Left ventricle myocardium inferior (tissue), 1 donor: ENCODE measurements at regions not wholly inside any gene's neighbourhood (a gene's known extent, or its start where the extent isn't known, plus 50 kb on each side); places are given as distances from the start of the nearest gene placed in this dataset.

Experiments
- DNase-seq: peaks from one replicate; pipeline ENCODE4 v3.0.0-alpha.2; 2020
- H3K27ac ChIP-seq: fragments of 200-600 bp; replicated peaks from 2 replicates; pipeline ENCODE4 v1.8.0; 2021
- H3K27me3 ChIP-seq: fragments of 200-600 bp; 2 replicates; pipeline ENCODE4 v1.8.0; 2021; ENCODE audit warnings: low read depth
- H3K36me3 ChIP-seq: fragments of 200-600 bp; 2 replicates; pipeline ENCODE4 v1.8.0; 2021
- H3K4me1 ChIP-seq: fragments of 200-600 bp; 2 replicates; pipeline ENCODE4 v1.8.0; 2021
- H3K4me3 ChIP-seq: fragments of 200-600 bp; 2 replicates; pipeline ENCODE4 v1.8.0; 2021; ENCODE audit warnings: mild to moderate bottlenecking, moderate library complexity
- H3K9me3 ChIP-seq: fragments of 200-600 bp; replicated peaks from 2 replicates; pipeline ENCODE4 v1.8.0; 2021
- CTCF ChIP-seq: fragments of 200-600 bp; IDR thresholded peaks from 2 replicates; pipeline ENCODE4 v1.8.0; 2021; ENCODE audit warnings: antibody characterized with exemption, mild to moderate bottlenecking, borderline replicate concordance
- intact Hi-C: fragments of 100-400 bp; cut with micrococcal nuclease; formaldehyde crosslinking; loops from one replicate; pipeline ENCODE4 v1.11.0; 2022
- donor health status: DM: no; HTN: yes; CAD: no; lungs with severe emphysema.

DNA sequence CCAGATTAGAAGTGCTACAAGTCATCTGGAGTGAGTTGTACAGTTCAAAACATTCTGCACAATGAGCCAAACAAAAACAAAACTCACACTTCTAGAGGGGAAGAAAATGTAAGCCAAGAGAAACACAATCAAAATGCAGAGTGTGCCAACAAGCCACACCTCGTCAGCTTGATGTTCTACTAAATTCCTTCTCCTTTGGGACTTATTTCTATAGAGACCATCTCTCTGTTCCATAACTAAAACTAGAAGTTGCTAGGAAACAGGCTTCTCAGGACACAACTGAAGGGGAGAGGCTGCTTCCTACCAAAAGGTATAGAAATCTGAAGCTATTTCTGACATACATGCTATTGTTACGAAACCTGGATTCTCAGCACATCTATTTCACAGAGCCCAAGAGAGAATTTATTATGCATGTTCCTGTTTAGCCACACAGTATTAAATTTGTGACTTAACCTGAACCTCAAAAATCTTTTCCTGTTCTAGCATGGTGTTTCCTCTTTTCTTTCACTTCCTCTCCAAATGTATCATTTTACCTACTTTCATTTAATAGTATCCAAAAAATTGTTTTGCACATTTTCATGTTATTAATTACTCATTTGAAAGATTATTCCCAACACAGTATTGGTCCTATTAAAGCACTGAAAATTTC, 211.4 kb upstream of the CCDC150 start:
- no peak for TF ChIP-seq CTCF
- Histone ChIP-seq H3K4me1 (peaks cover 27% of the 10 kb centered on the region), H3K27me3 (no peaks in the 10 kb centered on the region), H3K9me3 (peaks cover 6% of the 10 kb centered on the region), H3K4me3 (no peak overlapping the region), H3K27ac (peak overlapping the region; percentile 37), H3K36me3 (no peaks in the 10 kb centered on the region)
- DNase-seq, result no peak
- intact Hi-C loops, result loop anchor here (2.0 kb wide), 1 partner anchor 55 kb away; no protein-coding TSS in a partner anchor

DNA sequence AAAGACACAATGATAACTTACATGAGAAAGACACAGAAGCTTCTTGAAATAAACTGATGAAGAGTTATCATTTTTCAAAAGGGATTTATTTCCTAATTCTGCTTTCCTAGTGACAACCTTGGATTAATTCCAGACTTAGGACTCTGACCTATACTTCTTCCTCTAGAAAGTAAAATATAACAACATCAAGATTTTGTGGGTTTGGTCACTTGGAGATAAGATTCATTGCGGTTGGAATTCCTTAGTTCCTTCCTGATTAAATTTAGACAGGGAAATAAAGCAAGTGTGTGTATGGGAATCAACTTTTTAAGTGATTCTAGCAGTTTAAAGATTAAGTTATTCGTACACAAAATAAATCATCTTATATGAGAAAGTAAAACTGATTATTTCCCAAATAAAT, 208.4 kb upstream of the CCDC150 start:
- no peaks in the 10 kb centered on the region for H3K36me3 ChIP-seq
- no peak for DNase-seq
- peaks cover 55% of the 10 kb centered on the region for H3K4me1 ChIP-seq
- intact Hi-C loops, result no loop called here
- no peak overlapping the region for H3K4me3 ChIP-seq
- peaks cover 6% of the 10 kb centered on the region for H3K9me3 ChIP-seq
- no peak overlapping the region for H3K27ac ChIP-seq
- no peak for TF ChIP-seq CTCF
- no peaks in the 10 kb centered on the region for H3K27me3 ChIP-seq

DNA sequence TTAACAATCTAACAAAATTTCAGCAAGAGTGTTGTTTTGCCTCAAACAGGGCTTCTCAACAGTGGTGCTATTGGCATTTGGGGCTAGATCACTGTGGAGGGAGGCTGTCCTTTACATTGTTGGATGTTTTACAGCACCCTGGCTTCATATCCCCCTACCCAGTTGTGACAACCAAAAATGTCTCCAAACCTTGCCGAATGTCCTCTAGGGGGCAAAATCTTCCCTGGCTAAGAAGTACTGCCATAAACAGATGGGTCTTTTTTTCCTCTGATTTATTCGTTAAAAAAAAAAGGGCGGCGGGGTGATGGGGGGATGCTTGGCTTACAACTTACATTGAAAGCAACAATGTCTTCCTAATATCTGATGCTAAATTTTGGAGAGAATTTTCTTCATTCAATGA, 207.6 kb upstream of the CCDC150 start:
- intact Hi-C loops, result no loop called here
- peak; percentile 48 for TF ChIP-seq CTCF
- H3K27ac ChIP-seq, result no peak overlapping the region

GRCh38 chr2:196433116-196433515, 206.4 kb upstream of the CCDC150 start:
- peaks cover 53% of the 10 kb centered on the region for H3K4me1 ChIP-seq
- no peak for TF ChIP-seq CTCF
- intact Hi-C loops, result no loop called here
- no peaks in the 10 kb centered on the region for H3K36me3 ChIP-seq
- no peak overlapping the region for H3K4me3 ChIP-seq
- H3K9me3 ChIP-seq, result no peaks in the 10 kb centered on the region
- no peaks in the 10 kb centered on the region for H3K27me3 ChIP-seq
- peak overlapping the region; percentile 64 for H3K27ac ChIP-seq
- DNase-seq, result no peak

More for the DNA sequence above, 207.6 kb upstream of the CCDC150 start:
- Histone ChIP-seq H3K4me3 (no peak overlapping the region), H3K36me3 (no peaks in the 10 kb centered on the region), H3K4me1 (peaks cover 55% of the 10 kb centered on the region), H3K27me3 (no peaks in the 10 kb centered on the region), H3K9me3 (peaks cover 6% of the 10 kb centered on the region)
- DNase-seq, result no peak

DNA sequence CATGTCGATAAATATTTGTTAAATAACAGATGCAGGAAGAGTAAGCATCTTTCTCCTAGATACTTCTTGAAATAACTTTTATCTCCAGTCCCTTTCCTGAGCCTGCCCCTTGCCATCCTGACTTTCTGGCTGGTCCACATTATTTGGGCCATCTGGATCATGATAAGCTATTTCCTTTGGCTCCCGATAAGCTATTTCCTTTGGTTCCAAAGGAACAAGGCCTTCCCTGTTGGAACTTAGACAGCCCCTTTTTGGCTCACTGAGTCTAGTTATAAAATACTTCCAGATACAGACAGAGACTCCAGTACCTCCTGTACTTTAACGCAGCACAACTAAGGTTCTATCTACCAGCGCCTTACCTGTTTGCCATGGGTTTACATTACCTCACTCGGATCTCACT, 205.3 kb upstream of the CCDC150 start:
- H3K4me3 ChIP-seq, result no peak overlapping the region
- no peaks in the 10 kb centered on the region for H3K36me3 ChIP-seq
- intact Hi-C loops, result no loop called here
- TF ChIP-seq CTCF, result no peak
- no peaks in the 10 kb centered on the region for H3K27me3 ChIP-seq
- H3K4me1 ChIP-seq, result peaks cover 49% of the 10 kb centered on the region
- peak overlapping the region; percentile 64 for H3K27ac ChIP-seq
- H3K9me3 ChIP-seq, result no peaks in the 10 kb centered on the region
- DNase-seq, result no peak
